Colonic mucosa (tissue), 4 donors: ENCODE measurements at regions not wholly inside any gene's neighbourhood (a gene's known extent, or its start where the extent isn't known, plus 50 kb on each side); places are given as distances from the start of the nearest gene placed in this dataset.

Experiments
- DNase-seq: peaks from one replicate; pipeline ENCODE4 v3.0.0-alpha.2; 2020
- H3K27ac ChIP-seq: fragments of 200-600 bp; one replicate; pipeline ENCODE4 v1.8.0; 2021
- H3K27me3 ChIP-seq: fragments of 200-600 bp; one replicate; pipeline ENCODE4 v1.8.0; 2021
- H3K36me3 ChIP-seq: fragments of 200-600 bp; one replicate; pipeline ENCODE4 v1.8.0; 2021
- H3K4me1 ChIP-seq: fragments of 200-600 bp; one replicate; pipeline ENCODE4 v1.8.0; 2021; ENCODE audit warnings: mild to moderate bottlenecking
- H3K4me3 ChIP-seq: fragments of 200-600 bp; one replicate; pipeline ENCODE4 v1.8.0; 2021
- H3K9ac ChIP-seq, 2 donors: one replicate each; pipeline ENCODE4 v1.7.0; 2013; ENCODE audit warnings: control low read depth in 2 of 2, low read depth in 2 of 2, low read length in 2 of 2
- H3K9me3 ChIP-seq: fragments of 200-600 bp; one replicate; pipeline ENCODE4 v1.8.0; 2021
- CTCF ChIP-seq: fragments of 200-600 bp; IDR thresholded peaks from one replicate; pipeline ENCODE4 v1.8.0; 2022; ENCODE audit warnings: antibody characterized with exemption, mild to moderate bottlenecking
- intact Hi-C: fragments of 100-400 bp; cut with DNase I; formaldehyde crosslinking; loops from one replicate; pipeline ENCODE4 v1.14.1; 2022
- donor health status: healthy.
- donor health status: DM: no; HTN: no; CAD: no.
- donor health status: DM: no; HTN: no; CAD: no.

GRCh38 chr4:133464311-133464710 lies 315.2 kb downstream of the PCDH10 start:
- intact Hi-C loops: no loop called here
- H3K9me3 ChIP-seq: no peaks in the 10 kb centered on the region
- no peaks in the 10 kb centered on the region for H3K27me3 ChIP-seq
- no peak overlapping the region for H3K27ac ChIP-seq
- TF ChIP-seq CTCF: no peak
- H3K4me1 ChIP-seq: no peaks in the 10 kb centered on the region
- no peak overlapping the region for H3K9ac ChIP-seq
- no peaks in the 10 kb centered on the region for H3K36me3 ChIP-seq
- no peak overlapping the region for H3K4me3 ChIP-seq
- DNase-seq: no peak

GRCh38 chr4:133452678-133453077 lies 303.6 kb downstream of the PCDH10 start:
- H3K27ac ChIP-seq: no peak overlapping the region
- no peak overlapping the region for H3K4me3 ChIP-seq
- H3K27me3 ChIP-seq: no peaks in the 10 kb centered on the region
- no peak for TF ChIP-seq CTCF
- no peaks in the 10 kb centered on the region for H3K9me3 ChIP-seq
- H3K9ac ChIP-seq: no peak overlapping the region
- no peak for DNase-seq
- intact Hi-C loops: no loop called here
- H3K36me3 ChIP-seq: no peaks in the 10 kb centered on the region
- no peaks in the 10 kb centered on the region for H3K4me1 ChIP-seq

GRCh38 chr4:133450813-133451212 lies 301.7 kb downstream of the PCDH10 start:
- Histone ChIP-seq H3K36me3 (no peaks in the 10 kb centered on the region), H3K4me3 (no peak overlapping the region), H3K9ac (no peak overlapping the region), H3K4me1 (no peaks in the 10 kb centered on the region), H3K9me3 (no peaks in the 10 kb centered on the region), H3K27ac (no peak overlapping the region), H3K27me3 (no peaks in the 10 kb centered on the region)
- intact Hi-C loops: no loop called here
- DNase-seq: no peak
- TF ChIP-seq CTCF: no peak

GRCh38 chr4:133440404-133440803 lies 291.3 kb downstream of the PCDH10 start:
- Histone ChIP-seq H3K27me3 (no peaks in the 10 kb centered on the region), H3K36me3 (no peaks in the 10 kb centered on the region), H3K9ac (no peak overlapping the region), H3K4me1 (no peaks in the 10 kb centered on the region), H3K9me3 (no peaks in the 10 kb centered on the region), H3K4me3 (no peak overlapping the region), H3K27ac (no peak overlapping the region)
- no peak for TF ChIP-seq CTCF
- DNase-seq: no peak
- intact Hi-C loops: no loop called here

GRCh38 chr4:133439830-133440229 lies 290.7 kb downstream of the PCDH10 start:
- no peak overlapping the region for H3K9ac ChIP-seq
- intact Hi-C loops: no loop called here

More at GRCh38 chr4:133439830-133440229, 290.7 kb downstream of the PCDH10 start:
- Histone ChIP-seq H3K9me3 (no peaks in the 10 kb centered on the region), H3K4me3 (no peak overlapping the region), H3K36me3 (no peaks in the 10 kb centered on the region), H3K27me3 (no peaks in the 10 kb centered on the region), H3K27ac (no peak overlapping the region), H3K4me1 (no peaks in the 10 kb centered on the region)
- TF ChIP-seq CTCF: no peak
- no peak for DNase-seq
